Calu3 (cell line): ENCODE measurements at regions not wholly inside any gene's neighbourhood (a gene's known extent, or its start where the extent isn't known, plus 50 kb on each side); places are given as distances from the start of the nearest gene placed in this dataset.

Experiments used
- BruUV-seq: library from RNA; stranded (reverse); fragments of 400-500 nt; replicated peaks from 2 replicates; lab custom pipeline; 2021; lab: Mats Ljungman, UMichigan
- CTCF ChIA-PET: fragments of 300-600 bp; sonication (Branson Sonifier 250); formaldehyde crosslinking; loops from one replicate; lab custom pipeline; 2022; ENCODE audit warnings: antibody characterized with exemption; lab: Charles Lee
- DNase-seq: peaks from one replicate; pipeline ENCODE4 v3.0.0; 2022
- H3K27ac Mint-ChIP-seq: one replicate; pipeline ENCODE4 v1.8.0; 2022; ENCODE audit warnings: mixed read lengths; ENCODE audit not compliant: unreplicated experiment
- H3K27me3 Mint-ChIP-seq: one replicate; pipeline ENCODE4 v1.8.0; 2022; ENCODE audit warnings: mixed read lengths; ENCODE audit not compliant: unreplicated experiment
- H3K36me3 Mint-ChIP-seq: one replicate; pipeline ENCODE4 v1.8.0; 2022; ENCODE audit warnings: mild to moderate bottlenecking, moderate library complexity, mixed read lengths; ENCODE audit not compliant: insufficient read depth, unreplicated experiment
- H3K4me1 Mint-ChIP-seq: one replicate; pipeline ENCODE4 v1.8.0; 2022; ENCODE audit warnings: mild to moderate bottlenecking, low read depth, mixed read lengths; ENCODE audit not compliant: unreplicated experiment
- H3K4me3 Mint-ChIP-seq: one replicate; pipeline ENCODE4 v1.8.0; 2022; ENCODE audit warnings: mild to moderate bottlenecking, low read depth, moderate library complexity, mixed read lengths; ENCODE audit not compliant: unreplicated experiment
- H3K9me3 Mint-ChIP-seq: one replicate; pipeline ENCODE4 v1.8.0; 2022; ENCODE audit warnings: low read depth, mixed read lengths; ENCODE audit not compliant: unreplicated experiment
- CTCF ChIP-seq: fragments of 200-600 bp; IDR thresholded peaks from one replicate; pipeline ENCODE4 v1.8.0; 2022; ENCODE audit warnings: antibody characterized with exemption; ENCODE audit not compliant: unreplicated experiment
- intact Hi-C: fragments of 100-400 bp; cut with micrococcal nuclease; formaldehyde crosslinking; loops from one replicate; pipeline ENCODE4 v1.10.0; 2022; ENCODE audit not compliant: unreplicated experiment

- CTCF ChIA-PET, result no interaction called here
- Mint-ChIP-seq H3K9me3 (no peaks in the 10 kb centered on the region), H3K36me3 (no peaks in the 10 kb centered on the region)
Observed at GRCh38 chrX:74162199-74162598, 141.8 kb upstream of the ZCCHC13 start.

GRCh38 chrX:74160816-74161215, 143.2 kb upstream of the ZCCHC13 start:
- H3K4me3 Mint-ChIP-seq, result no peak overlapping the region
- DNase-seq, result no peak
- intact Hi-C loops, result no loop called here
- no peaks in the 10 kb centered on the region for H3K9me3 Mint-ChIP-seq
- no peaks in the 10 kb centered on the region for H3K27me3 Mint-ChIP-seq
- no peak overlapping the region for H3K27ac Mint-ChIP-seq
- no peaks in the 10 kb centered on the region for H3K36me3 Mint-ChIP-seq
- H3K4me1 Mint-ChIP-seq, result no peaks in the 10 kb centered on the region
- CTCF ChIA-PET, result no interaction called here
- BruUV-seq, result no TSS peak
- no peak for TF ChIP-seq CTCF

More at GRCh38 chrX:74162199-74162598, 141.8 kb upstream of the ZCCHC13 start:
- BruUV-seq, result no TSS peak
- DNase-seq, result no peak
- no peak overlapping the region for H3K4me3 Mint-ChIP-seq
- intact Hi-C loops, result no loop called here
- TF ChIP-seq CTCF, result no peak
- H3K4me1 Mint-ChIP-seq, result no peaks in the 10 kb centered on the region
- no peaks in the 10 kb centered on the region for H3K27me3 Mint-ChIP-seq
- H3K27ac Mint-ChIP-seq, result no peak overlapping the region

DNA sequence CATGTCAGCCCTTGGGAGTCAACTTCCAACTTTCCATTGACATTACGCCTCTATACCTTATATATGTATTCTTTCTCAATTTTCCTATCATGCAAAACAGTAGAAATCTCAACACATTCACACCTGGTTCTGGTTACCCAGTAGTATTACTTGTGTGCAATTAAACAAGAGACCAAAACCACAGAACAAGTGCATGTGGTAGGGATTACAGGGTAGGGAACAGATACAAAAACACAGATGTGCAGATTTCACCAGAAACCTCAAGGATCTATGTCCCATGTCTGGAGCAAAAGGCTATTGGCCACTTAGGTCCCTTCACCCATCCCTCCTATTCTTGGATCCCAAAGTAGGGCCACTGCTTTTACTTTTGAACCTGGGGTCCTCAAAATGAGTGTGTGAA, 143.6 kb upstream of the ZCCHC13 start:
- no peak for TF ChIP-seq CTCF
- Mint-ChIP-seq H3K9me3 (no peaks in the 10 kb centered on the region), H3K36me3 (no peaks in the 10 kb centered on the region)

DNA sequence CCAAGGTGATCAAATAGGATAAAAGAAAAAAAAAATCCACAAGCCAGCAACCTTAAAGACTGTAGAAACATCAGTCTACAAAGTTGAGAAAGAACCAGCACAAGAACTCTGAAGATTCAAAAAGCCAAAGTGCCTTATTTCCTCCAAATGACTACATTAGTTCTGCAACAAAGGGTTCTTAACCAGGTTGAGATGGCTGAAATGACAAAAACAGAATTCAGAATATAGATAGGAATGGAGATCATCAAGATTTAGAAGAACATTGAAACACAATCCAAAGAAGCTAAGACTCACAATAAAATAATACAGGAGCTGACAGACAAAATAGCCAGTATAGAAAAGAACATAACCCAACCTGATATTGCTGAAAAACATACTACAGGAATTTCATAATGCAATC, 156.5 kb upstream of the ZCCHC13 start:
- CTCF ChIA-PET, result no interaction called here
- TF ChIP-seq CTCF, result no peak
- no peaks in the 10 kb centered on the region for H3K27me3 Mint-ChIP-seq
- no peaks in the 10 kb centered on the region for H3K9me3 Mint-ChIP-seq
- no peaks in the 10 kb centered on the region for H3K4me1 Mint-ChIP-seq
- intact Hi-C loops, result no loop called here
- DNase-seq, result no peak
- H3K36me3 Mint-ChIP-seq, result no peaks in the 10 kb centered on the region
- H3K4me3 Mint-ChIP-seq, result no peak overlapping the region
- BruUV-seq, result no TSS peak
- no peak overlapping the region for H3K27ac Mint-ChIP-seq

More for the DNA sequence above, 143.6 kb upstream of the ZCCHC13 start:
- no peak overlapping the region for H3K27ac Mint-ChIP-seq
- intact Hi-C loops, result no loop called here
- no peaks in the 10 kb centered on the region for H3K27me3 Mint-ChIP-seq
- DNase-seq, result no peak
- BruUV-seq, result no TSS peak
- H3K4me3 Mint-ChIP-seq, result no peak overlapping the region
- H3K4me1 Mint-ChIP-seq, result no peaks in the 10 kb centered on the region
- CTCF ChIA-PET, result no interaction called here
